ENCODE measurements at regions not wholly inside any gene's neighbourhood (a gene's known extent, or its start where the extent isn't known, plus 50 kb on each side); places are given as distances from the start of the nearest gene placed in this dataset.

GRCh38 chr7:94064541-94065191 is 60.5 kb upstream of the BET1 start:
- no peak for TF ChIP-seq MAFK (IDR thresholded peaks at IDR 0.05; ENCODE audit: low read depth, low read length)
- no peak for TF ChIP-seq CTCF (conservative IDR thresholded peaks at IDR 0.05; ENCODE audit: low read depth, low read length)
- TF ChIP-seq SMC3 (IDR thresholded peaks at IDR 0.05; ENCODE audit: low read depth, low read length): no peak
- TF ChIP-seq RFX5 (IDR thresholded peaks at IDR 0.05; ENCODE audit: low read depth, low read length): no peak
- no peak for TF ChIP-seq FOS (IDR thresholded peaks at IDR 0.05; ENCODE audit: low read depth, low read length)
- TF ChIP-seq POLR2A (IDR thresholded peaks at IDR 0.05; ENCODE audit: low read depth, low read length): no peak
- no peak for TF ChIP-seq BHLHE40 (IDR thresholded peaks at IDR 0.05; ENCODE audit: low read depth, low read length)
- TF ChIP-seq MAZ (IDR thresholded peaks at IDR 0.05; ENCODE audit: borderline replicate concordance, low read depth, low read length): no peak
- TF ChIP-seq RAD21 (IDR thresholded peaks at IDR 0.05; ENCODE audit: low read length): no peak

Measured in IMR-90 (cell line).